Activated CD4-positive, alpha-beta T cell treated with anti-CD3 and anti-CD28 coated beads, Interleukin-2, amount 50 U/mL, for 16 hours (primary cell): ENCODE measurements at regions not wholly inside any gene's neighbourhood (a gene's known extent, or its start where the extent isn't known, plus 50 kb on each side); places are given as distances from the start of the nearest gene placed in this dataset.
"Not testable (repeated sequence)": the region's sequence is repeated elsewhere in the genome, so short reads cannot be mapped to it uniquely, and the experiment has no call there.

ENCODE experiments used
- DNase-seq: peaks from one replicate; pipeline ENCODE4 v3.0.0-alpha.2; 2020

DNA sequence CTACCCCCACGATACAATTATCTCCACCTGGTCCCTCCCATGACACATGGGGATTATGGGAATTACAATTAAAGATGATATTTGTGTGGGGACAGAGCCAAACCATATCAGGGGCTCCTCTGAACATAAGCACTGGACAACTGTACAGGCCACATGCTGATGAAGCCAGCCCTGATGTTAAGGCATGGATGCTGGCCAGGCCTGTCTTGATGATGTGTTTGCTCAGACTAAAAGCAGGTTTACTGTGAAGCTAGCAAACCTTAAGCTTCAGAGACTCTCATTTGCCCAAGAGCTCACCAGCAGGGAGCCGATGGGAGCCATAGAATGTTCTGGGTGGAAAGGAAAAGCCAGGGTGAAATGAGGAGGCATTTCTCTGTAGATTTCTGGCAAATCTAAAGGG is 135.3 kb upstream of the KCNK1 start:
- DNase-seq = no peak

DNA sequence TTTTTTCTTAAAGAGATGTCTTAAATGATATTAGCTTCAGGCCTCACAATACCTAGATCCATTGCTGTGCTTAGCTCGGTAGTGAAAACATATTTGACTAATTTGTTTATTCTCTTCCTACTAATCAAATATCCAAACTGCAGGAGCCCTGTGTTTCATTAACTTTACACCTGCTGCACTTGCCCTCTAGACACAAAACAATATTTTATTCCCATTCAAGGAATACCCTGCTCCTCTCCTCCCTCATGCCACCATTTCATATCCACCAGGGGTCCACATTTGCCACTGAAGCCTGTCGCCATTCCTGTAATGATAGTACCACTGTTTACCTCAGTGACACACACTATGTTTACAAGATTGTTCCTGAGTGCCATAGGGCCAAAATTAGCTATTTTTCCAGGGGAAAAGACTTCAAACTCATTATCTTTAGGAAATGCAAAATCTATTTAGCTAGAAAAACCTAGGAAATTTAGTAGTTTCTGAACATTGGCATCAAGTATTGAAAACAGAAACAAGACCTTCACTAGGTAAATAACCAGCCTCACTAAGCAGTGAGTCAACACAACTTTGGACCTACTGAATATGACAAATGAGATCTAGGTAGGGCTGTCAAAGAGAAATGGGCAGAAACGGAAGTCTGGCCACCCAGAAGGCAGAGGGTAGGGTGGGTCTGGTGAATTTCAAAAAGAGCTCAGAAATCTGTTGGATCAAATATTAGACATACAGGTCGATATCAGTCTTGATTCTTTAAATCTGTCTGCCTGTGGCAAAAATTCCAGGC is 134.6 kb upstream of the KCNK1 start:
- no peak for DNase-seq

DNA sequence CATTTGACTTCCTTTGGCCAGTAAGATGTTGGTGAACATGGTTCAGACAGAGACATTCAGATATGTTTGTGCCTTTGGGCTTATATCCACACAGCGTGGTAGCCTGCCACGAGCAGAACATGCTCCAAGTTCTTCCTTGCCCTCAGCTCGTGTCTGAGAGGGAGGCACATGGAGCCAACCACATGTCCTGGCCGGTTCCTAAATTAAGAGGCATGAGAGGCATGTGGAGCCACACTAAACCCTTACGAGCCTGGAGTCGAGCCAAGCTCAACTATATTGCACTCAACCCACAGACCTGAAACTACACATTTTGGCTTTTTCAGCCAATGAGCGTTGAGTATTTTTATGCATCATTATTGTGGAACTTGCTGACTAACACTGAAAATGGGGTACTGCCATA is 133.7 kb upstream of the KCNK1 start:
- DNase-seq = peak; percentile 11

GRCh38 chr1:233482388-233482787 is 131.5 kb upstream of the KCNK1 start:
- DNase-seq = no peak

DNA sequence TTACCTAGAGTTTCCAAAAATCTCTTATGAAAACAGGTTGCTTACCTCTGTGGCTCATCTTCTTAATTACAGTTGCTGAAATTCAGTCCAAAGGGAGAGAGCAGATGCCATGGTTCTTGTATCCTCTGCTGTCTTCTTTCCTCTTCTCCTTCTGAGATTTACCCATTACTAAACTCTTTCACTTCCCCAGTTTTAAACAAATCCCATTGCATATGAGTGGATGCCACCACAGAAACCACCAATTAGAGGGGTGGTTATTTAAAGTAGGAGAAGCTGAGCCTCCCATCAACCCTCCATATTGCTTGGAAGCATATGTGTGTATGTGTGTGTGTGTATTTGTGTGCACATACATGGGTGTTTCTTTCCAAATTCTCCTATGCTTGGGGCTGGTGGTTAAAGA is 128.5 kb upstream of the KCNK1 start:
- DNase-seq = no peak

GRCh38 chr1:233485809-233486398 is 128.0 kb upstream of the KCNK1 start:
- no peak for DNase-seq

- no peak for DNase-seq
Measured at GRCh38 chr1:233487408-233487807, 126.5 kb upstream of the KCNK1 start.

GRCh38 chr1:233489411-233489810 is 124.5 kb upstream of the KCNK1 start:
- DNase-seq = no peak

DNA sequence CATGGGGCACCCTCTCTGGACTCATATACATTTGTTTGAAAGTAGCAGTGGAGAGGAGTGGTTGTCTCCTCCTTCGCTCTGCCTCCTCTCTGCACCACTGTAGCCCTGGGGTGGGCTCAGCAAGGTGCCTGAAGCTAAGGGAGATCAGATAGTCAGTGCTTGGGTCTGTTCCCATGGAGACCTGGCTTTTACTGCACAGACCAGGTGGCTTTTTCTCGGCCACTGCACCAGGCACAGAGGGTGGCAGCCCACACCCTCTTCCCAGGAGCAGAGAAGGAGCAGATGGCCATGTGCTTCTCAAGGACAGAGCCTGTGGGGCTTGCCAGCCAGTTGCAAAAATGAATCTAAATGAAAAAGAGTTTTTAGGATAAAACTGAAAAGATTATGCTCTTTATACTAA is 123.4 kb upstream of the KCNK1 start:
- DNase-seq = no peak

- no peak for DNase-seq
Measured at GRCh38 chr1:233491953-233492620, 121.8 kb upstream of the KCNK1 start.

- DNase-seq = peak; percentile 17
Measured at GRCh38 chr1:233496993-233497392, 116.9 kb upstream of the KCNK1 start.

DNA sequence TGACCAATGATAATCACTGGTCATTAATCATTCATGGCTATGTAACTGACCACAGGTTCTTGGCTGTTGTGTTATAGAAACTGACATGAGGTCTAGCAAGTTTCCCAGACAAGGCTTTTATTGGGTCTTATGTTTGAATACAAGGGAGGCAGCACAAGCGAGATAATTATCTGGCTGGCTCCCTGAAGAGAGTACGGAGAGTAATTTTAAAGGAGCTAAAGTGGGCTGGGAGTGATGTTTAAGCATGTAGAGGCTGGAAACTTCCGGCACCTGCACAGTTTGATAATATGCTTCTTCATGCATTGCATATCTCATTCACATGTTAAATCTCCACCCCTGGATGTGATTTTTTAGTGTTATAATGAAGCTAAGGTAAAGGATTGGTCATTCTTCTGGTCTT is 116.2 kb upstream of the KCNK1 start:
- no peak for DNase-seq

GRCh38 chr1:233500106-233500505 is 113.8 kb upstream of the KCNK1 start:
- DNase-seq = no peak

GRCh38 chr1:233503366-233503954 is 110.4 kb upstream of the KCNK1 start:
- DNase-seq = no peak

- DNase-seq = peak; percentile 41
Measured at GRCh38 chr1:233505130-233505529, 108.8 kb upstream of the KCNK1 start.

DNA sequence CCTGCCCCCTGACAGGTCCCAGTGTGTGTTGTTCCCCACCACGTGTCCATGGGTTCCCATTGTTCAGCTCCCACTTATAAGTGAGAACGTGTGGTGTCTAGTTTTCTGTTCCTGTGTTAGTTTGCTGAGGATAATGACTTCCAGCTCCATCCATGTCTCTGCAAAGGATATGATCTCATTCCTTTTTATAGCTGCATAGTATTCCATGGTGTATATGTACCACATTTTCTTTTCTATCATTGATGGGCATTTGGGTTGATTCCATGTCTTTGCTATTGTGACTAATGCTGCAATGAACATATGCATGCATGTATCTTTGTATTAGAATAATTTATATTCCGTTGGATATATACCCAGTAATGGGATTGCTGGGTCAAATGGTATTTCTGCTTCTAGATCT is 108.0 kb upstream of the KCNK1 start:
- DNase-seq = not testable (repeated sequence)

DNA sequence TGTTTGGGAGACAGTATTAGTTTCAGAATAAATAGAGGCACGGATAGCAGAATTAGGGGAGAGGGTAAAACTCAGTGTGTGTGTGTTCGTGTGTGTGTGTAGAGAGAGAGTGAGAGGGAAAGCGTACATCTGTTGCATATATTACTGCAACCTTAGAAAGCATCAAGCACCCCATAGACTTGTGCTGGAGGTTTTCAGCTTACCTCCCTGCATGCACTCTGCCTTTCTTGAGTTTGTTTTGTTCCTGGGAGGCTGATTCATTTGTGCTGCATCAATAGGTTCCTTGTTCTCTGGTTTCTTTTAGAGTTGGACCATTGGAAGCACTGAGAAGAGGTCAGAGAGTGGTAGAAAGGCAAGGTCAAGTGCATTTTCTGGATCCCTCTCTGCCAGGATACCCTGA is 104.4 kb upstream of the KCNK1 start:
- no peak for DNase-seq

DNA sequence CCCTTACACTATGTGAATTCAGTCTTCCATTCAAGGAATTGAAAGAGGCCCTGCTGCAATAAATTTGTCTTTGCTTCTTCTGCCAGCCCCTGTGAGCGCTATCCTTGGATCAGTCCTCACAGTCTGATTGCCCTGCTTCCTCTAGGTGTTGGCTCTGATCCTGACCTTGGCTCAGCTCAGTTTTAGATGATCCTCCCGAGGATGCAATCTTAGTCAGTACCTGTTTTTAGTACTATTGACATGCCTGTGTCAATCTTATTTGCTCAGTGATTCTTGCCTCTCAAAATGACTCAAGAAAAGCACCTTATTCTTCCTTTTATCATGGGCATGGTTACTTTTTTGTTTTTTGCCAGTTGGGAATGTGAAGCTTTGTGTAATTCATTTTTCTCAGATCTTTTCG is 101.4 kb upstream of the KCNK1 start:
- DNase-seq = peak; percentile 8

GRCh38 chr1:233513431-233513830 is 100.5 kb upstream of the KCNK1 start:
- no peak for DNase-seq

GRCh38 chr1:233514946-233515391 is 98.9 kb upstream of the KCNK1 start:
- DNase-seq = no peak

DNA sequence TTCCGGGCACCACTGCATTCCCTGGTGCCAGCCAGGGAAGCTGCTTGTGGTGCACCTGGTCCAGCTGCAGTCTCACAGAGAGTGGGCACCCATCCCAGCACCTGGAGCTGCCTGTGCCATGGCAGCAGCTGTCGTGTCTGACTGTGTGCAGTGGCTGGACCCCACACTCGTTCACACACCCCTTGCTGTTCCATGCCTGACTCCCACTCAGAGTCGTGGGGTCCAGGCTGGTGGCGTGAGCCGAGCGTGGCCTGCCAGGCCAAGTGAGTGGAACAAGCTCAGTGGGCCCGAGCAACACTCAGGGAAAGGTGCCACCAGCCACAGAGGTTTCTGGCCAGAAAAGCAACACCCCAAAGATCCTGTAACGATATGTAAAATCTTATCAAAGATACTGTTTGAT is 97.2 kb upstream of the KCNK1 start:
- DNase-seq = no peak

DNA sequence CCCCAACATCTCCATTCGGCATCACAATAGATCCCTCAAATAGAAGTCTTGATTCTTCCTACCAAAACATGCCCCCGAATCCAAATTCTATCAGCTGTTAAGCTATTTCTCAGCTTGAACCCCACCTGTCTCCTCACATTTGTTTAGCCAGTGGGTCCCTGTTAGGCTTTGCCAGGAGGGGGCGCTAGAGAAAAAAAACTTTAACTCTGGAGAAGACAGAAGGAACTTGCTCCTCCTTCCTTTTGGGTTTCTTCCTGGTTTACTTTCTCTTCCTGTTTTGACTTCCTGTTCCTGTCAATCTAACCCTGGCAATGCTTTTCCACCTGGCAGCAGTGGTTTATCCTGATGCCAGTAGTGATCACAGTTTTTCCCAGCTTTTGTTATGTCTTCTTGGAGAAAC is 95.6 kb upstream of the KCNK1 start:
- DNase-seq = peak; percentile 45

- no peak for DNase-seq
Measured at GRCh38 chr1:233520261-233521191, 93.4 kb upstream of the KCNK1 start.
